HG03135 (cell line): ENCODE measurements at regions not wholly inside any gene's neighbourhood (a gene's known extent, or its start where the extent isn't known, plus 50 kb on each side); places are given as distances from the start of the nearest gene placed in this dataset.
"Not testable (repeated sequence)": the region's sequence is repeated elsewhere in the genome, so short reads cannot be mapped to it uniquely, and the experiment has no call there.

Experiments used
- ATAC-seq: cut with Tn5 transposase; IDR thresholded peaks from one replicate; pipeline ENCODE4 v1.9.1; 2021; ENCODE audit warnings: mild to moderate bottlenecking, moderate library complexity; ENCODE audit not compliant: unreplicated experiment

DNA sequence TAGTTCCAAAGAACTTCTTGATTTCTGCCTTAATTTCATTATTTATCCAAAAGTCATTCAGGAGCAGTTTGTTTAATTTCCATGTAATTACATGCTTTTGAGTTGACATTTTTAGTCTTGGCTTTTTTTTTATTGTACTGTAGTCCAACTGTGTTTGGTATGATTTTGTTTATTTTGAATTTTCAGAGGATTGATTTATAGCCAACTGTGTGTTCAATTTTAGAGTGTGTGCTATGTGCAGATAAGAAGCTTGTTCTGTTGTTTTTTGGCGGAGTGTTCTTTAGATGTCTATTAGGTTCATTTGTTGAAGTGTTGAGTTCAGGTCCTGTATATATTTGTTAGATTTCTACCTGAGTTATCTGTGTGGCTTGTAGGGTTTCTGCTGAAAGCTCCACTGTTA, 533.6 kb downstream of the TRAM1L1 start:
- no peak for ATAC-seq

DNA sequence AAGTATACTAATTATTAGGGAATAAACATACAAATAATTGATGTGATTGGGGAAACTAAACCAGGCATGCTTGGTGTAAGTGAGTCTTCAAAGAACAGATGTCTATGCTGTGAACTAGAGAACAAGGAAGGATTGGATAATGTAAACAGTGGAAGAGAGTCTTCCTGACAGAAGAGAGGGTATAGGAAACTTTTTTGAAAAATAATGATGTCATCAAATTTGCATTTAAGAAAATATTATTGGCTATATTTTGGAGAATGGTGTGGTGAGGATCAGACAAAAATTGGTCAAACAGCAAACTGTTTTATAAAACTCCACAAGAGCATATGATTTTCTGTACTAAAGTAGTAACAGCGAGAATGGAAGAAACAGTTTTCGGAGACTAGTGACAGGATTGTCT, 537.7 kb downstream of the TRAM1L1 start:
- ATAC-seq = no peak

DNA sequence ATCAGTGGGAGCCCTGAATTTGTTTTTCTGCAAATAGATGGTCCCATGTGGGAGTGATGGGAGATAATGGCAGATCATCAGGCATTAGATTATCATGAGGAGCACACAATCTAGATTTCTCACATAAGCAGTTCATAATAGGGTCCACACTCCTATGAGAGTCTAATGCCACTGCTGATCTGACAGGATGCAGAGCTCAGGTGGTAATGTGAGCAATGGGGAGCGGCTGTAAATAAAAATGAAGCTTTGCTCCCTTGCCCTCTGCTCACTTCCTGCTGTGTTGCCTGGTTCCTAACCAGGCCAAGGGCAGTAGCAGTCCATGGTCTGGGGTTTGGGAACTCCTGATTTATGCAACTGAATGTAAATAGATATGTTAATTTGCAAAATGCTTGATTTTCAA, 538.6 kb downstream of the TRAM1L1 start:
- no peak for ATAC-seq

DNA sequence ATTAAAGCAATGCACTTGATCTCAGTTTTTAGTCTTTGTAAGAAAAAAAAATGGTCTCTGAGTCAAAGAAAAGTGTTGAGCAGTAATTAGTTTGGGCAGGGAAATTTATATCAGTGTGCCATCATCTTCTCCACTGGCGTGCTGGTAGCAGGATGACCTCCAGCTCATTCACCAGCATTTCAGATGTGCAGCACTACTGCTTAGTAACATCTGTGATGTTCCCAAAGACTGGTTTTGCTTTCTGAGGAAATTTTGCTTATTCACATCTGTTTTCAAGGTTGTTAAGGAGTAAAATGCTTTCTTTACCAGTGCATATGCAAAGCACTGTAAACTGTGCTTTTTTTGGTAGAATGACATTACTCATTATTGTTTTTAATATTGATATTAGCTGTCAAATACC, 540.4 kb downstream of the TRAM1L1 start:
- no peak for ATAC-seq

DNA sequence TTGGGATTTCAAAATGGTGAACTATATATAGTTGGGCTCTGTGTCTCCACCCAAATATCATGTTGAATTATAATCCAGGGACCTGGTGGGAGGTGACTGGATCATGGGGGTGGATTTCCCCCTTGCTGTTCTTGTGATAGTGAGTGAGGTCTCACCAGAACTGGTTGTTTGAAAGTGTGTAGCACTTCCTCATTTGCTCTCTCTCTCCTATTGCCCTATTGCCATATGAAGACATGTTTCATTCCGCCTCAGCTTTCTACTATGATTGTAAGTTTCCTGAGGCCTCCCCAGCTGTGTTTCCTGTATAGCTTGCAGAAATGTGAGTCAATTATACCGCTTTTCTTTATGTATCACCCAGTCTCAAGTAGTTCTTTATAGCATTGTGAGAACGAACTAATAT, 545.6 kb downstream of the TRAM1L1 start:
- no peak for ATAC-seq

DNA sequence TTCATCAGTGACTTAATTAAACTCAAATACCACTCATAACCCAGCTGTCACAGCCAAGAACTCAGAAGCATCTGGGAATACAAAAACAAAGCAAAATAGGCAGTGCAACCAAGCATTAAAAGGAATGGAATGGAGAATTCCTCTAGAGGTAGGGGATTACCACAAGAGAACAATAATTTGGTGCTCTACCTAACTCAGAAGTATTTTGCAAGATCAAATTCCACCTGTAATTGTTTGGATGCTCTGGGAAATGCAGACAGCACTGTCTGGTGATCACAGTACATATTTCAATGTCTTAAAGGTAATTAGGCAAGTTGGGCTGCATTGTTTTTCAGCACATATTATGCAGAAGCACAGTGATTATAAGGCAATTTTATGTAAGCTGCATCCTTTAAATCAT, 547.5 kb downstream of the TRAM1L1 start:
- no peak for ATAC-seq

DNA sequence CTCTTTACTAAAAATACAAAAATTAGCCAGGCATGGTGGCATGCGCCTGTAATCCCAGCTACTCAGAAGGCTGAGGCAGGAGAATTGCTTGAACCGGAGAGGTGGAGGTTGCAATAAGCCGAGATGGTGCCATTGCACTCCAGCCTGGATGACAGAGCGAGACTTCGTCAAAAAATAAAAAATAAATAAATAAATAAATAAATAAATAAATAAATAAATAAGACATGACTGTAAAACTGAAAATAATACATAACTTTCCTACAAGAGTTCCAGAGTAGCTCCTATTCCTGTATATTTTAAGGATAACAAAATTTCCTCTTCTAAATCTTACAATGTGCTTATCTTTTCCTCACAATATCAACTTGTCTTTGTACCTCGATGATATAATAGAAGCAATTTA, 549.4 kb downstream of the TRAM1L1 start:
- ATAC-seq = not testable (repeated sequence)

DNA sequence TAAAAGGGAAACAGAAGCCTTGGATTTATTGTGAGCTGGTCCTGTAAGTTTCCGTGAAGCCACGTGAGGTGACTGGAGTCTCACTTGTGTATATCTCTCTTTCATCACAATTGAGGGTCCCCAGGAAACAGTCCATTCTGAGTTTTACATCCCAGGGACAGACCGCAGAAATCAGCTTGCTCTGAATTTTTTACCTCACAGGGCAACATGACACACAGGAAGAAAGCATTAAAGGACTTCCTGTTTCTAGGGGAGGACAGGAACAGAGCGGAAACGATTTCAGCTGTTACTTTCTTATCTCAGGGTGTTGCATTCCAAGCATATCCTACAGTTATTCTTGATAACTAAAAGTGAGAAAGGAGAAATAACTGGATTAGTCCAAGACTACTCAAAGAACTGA, 553.5 kb downstream of the TRAM1L1 start:
- ATAC-seq = peak; percentile 71

DNA sequence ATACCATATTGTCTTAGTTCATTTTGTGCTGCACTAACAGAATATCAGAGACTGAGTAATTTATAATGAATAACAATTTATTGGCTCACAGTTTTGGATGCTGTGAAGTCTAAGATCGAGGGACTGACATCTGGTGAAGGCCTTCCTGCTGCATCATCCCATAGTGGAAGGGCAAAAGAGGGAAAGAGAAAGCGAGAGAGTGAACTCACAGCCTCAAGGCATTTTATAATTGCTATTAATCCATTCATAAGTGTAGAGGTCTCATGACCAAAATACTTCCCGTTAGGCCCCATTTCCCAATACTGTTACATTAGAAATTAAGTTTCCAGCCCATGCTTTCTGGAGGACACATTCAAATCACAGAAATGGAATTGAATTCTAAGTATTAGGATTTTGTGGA, 554.4 kb downstream of the TRAM1L1 start:
- no peak for ATAC-seq

DNA sequence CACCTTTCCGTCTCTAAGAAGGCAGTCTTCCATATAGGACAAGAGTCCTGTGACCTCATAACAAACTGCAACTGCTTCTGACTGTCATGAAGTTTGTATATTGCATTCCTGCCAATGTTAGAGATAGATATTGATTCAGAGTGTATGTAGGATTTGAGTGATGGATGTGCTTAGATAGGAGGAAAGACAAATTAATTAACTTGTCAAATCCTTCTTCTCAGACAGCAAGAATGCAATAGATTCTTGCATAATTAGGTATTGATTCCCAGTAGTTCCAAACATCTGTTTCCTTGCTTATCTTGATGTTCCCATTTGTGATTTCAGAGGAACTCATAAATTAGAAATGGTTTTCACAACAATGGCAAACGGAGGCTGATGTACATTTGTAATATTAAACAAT, 555.3 kb downstream of the TRAM1L1 start:
- no peak for ATAC-seq

DNA sequence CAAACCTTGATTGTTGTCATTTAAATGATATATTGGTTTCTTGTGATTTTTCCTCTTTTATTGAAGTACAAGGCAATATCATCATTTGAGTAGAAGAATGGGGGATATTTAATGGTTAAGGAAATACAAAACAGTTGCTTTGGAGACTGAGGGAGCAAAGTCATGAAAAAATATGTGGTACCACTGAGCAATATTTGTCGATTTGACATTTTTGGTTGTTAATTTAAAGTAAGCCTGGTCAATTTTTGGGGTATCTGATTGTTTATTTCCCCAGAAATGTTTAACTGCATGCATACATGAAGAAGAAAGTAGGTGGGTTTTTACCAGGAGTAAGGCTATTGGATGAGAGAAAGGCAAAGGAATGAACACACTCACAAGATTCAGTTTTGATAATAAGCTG, 556.2 kb downstream of the TRAM1L1 start:
- ATAC-seq = no peak

DNA sequence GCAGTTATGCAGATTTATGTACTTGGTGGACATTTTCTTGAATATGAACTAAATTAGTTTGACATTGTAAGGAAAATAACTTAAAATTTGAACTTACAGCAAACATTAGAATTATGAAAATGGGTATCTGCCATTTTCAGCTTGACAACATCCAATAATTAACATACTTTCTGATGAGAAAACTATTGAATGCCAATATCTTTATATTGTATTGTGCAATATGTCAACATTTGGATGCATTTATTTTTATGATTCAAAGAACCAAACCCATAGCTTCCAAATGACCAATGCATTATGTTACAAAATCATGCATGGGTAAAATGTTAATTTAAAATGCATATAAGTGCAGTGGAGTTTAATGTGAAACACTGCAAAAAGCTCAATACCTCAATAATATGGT, 562.5 kb downstream of the TRAM1L1 start:
- ATAC-seq = no peak

DNA sequence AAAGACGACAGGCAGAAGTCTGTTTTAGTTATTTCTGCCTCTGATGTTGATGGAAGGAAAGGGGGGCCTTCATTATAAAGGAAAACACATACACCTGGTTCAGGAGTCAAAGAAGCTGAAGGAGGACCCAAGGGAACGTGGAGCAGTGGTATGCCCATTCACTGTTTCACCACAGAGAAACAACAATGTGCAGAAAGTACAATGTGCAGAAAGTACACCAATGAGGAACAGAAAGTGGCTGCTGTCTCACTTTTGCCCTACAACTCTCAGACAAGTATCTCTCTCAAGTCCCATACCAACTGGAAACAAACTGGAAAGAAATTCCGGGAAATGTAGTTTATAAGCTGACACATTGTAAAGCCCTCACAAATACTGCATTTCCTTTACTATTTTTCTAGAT, 564.5 kb downstream of the TRAM1L1 start:
- ATAC-seq = no peak

DNA sequence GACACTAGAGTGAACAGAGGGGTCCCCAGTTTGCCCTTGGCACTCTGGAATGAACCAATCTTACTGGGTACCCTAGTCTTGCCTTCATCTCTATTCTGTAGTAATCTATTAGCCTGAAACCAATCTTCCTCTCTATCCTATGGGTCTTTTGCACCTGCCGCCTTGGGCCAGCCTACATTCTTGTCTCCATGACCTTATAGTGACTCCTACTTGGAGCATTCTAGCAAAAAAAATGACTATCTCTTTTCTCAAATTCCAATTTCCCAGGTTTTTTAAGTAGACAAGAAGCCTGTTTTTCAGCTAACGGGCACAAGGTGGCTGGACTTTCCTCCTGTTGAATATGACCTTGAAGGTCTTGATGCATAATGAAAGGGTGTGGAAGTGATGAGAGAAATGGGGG, 568.7 kb downstream of the TRAM1L1 start:
- no peak for ATAC-seq

DNA sequence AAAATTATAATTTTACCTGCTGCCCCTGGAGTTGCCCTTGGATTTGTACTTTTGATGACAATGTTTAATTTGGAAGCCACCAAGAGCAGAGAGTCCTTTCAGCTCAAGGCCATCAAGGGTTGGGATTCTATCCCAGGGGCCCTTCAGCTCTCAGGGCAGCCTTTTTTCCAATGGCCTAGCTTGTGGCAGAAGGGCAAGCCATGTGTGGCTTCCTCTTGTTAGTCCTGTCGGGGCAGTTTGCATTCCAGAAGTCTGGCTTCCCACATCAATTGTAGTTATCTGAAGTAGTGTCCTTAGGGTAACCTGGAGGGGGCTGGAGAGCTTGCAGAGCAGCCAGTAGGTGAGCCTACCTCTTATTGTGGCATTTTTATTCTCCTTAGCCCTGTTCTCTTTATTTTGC, 569.4 kb downstream of the TRAM1L1 start:
- no peak for ATAC-seq

DNA sequence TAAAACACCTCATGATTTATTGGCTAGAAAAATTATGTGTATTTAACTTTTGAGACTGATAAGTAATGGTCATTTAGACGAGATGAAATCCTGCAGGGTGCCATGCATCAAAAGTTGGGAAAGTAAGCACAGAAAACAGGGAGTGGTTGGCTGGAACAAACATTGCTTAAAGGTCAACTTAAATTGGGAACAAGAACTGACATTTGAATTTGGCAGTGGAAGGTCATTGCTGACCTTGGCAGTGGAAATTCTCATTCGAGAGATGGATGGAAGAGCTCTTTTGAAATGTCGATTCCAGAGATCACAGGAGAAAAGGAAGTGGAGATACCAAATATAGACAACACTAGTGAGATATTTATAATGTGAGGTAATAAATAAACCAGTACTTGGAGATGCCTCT, 572.8 kb downstream of the TRAM1L1 start:
- no peak for ATAC-seq

DNA sequence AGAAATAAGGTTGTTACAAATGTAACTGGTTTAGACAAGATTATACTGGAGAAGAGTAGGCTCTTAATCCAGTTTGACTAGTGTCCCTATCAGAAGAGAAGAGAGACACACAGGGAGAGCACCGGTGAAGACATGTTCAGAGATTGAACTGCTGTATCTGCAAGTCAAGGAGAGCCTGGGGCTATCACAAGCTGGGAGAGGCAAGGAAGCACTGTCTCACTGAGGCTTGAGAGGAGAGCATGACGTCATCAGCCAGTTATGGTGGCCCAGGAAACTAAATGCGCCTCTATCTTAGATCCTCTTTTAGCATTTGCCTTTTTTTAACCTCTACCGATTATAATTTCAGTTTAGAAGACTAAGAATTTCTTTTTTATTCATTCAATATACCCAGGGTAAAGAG, 583.4 kb downstream of the TRAM1L1 start:
- no peak for ATAC-seq

DNA sequence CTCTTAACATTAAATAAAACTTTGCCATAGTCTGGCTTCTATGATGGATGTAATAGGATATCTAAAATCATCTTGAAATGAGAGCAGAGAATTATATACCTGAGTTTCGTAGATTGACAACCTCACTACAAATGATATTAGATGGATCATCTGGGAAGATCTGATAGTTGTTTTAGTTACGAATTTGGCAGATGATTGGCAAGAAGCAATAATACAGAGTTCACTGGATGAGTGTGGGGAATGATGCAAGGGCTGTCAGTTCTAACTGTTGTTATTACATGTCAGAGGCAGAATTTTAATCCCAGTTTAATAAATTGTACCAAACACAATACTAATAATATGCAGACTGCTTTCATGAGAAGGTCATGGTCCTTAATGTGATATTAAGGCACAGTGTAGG, 585.2 kb downstream of the TRAM1L1 start:
- no peak for ATAC-seq

DNA sequence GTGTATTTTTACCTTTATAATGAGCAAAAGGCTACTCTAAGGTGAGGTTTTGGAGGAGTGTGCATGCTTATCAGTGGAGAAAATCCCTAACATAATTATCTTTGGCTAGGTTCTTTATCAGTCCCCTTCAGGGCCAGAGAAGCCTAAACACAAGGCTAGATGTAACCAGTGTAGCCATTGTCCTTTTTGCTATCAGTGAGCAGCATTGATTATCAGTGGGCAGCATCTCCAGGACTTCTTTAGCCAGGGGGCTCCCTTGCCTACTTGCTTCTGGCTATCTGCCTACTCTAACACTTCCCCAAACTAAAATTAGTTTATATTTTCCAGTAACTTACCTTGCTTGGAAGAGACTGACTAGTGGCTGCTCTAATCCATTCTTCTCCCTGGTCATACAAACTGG, 595.6 kb downstream of the TRAM1L1 start:
- ATAC-seq = no peak

DNA sequence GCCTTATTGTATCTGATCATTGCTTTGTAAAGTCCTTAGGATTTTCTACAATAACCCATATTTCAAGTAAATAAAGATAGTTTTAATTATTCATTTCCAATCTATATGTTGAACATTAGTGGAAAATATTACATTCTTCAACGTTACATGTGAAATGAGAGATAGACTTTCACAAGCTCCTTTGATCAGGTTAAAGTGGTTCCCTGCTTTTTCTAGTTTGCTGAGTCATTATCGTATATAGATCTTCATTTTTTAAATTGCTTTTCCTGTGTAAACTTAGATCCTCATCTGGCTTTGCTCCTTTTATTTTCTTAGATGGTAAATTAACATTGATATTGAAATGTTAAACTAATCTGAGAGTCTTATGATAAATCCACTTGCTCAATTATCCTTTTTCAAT, 599.0 kb downstream of the TRAM1L1 start:
- no peak for ATAC-seq

DNA sequence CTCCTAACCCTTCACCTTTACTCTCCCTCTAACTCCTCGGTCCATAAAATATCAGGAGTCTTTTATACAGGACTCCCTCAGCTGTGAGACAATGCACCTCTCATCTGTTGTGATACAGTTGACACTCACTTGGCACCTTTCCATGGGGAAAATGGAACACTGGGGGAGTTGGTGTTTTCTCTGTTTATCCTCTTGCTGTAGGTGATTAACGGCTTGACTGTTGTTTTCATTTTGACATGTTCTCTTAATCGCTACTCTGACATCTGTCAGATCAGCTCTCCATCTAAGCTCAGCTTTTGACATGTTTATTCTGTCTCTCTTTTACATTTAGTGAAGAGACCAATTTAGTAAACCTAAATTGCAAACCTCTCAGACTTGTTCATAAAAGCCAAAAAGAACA, 604.8 kb downstream of the TRAM1L1 start:
- no peak for ATAC-seq

DNA sequence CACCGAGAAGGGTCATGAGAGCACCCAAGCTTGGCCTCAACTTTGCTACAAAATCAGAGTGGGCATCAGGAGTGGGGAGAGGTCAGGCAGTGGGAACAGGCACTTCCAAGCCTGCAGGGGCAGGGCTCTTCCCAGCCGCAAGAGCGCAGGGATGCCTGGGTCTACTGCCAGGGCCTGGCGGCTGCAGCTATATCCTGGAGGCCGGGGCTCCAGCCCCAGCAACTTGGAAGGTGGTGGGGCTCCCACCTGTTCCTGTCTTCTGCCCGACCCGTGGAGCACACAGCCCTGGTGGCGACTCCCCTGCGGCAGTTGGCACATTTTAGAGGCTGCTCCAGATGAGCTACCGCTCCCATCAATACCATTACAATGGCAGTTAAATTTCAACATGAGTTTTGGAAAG, 607.0 kb downstream of the TRAM1L1 start:
- no peak for ATAC-seq

DNA sequence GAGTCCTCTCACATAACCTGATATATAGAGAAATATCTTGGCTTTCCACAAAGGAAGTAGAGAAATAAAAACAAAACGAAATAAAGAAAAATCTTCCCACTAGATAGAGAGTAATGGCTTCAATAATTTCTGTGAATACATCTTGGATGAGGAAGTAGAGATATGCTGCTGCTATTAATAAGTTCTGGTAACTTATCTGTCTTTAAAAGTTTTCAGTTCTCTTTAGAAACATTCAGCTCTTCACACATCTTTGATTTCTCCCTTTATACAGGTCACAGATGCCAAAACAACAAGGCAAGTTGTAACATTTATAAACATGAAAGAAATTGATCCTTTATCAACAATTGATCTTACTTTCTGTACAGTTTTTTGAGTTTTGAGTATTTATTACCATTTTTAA, 615.8 kb downstream of the TRAM1L1 start:
- peak; percentile 59 for ATAC-seq

DNA sequence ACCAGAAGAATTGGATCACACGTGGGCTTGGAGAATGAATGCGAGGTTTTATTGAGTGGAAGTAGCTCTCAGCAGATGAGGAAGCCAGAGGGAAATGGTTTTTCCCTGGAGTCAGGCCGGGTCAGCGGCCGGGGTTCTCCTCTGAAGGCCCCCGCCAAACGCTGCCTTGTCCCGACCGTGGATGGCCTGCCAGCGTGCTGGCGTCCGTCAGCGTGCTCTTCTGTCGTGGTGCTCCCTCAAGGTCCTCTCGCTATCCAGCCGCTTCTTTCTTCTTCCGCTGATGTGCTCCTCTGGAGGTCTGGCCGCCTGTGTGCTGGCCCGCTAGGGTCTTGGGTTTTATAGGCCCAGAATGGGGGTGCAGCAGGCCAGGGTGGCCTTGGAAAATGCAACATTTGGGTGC, 632.2 kb downstream of the TRAM1L1 start:
- no peak for ATAC-seq
